Vagina (tissue), 2 donors: ENCODE measurements at regions not wholly inside any gene's neighbourhood (a gene's known extent, or its start where the extent isn't known, plus 50 kb on each side); places are given as distances from the start of the nearest gene placed in this dataset.

Experiments used
- DNase-seq, 2 donors: peaks; one replicate each; pipeline ENCODE4 v3.0.0-alpha.2; 2017; ENCODE audit errors: extremely low spot score in 2 of 2
- H3K27ac ChIP-seq: fragments of 200-600 bp; sonication (generic); one replicate; pipeline ENCODE4 v1.5.1; 2019
- H3K27me3 ChIP-seq: fragments of 200-600 bp; sonication (generic); one replicate; pipeline ENCODE4 v1.5.1; 2019
- H3K36me3 ChIP-seq, 2 donors: fragments of 200-600 bp; sonication (generic); one replicate each; pipeline ENCODE4 v1.5.1; 2017 to 2019
- H3K4me1 ChIP-seq: fragments of 200-600 bp; sonication (generic); one replicate; pipeline ENCODE4 v1.5.1; 2019
- H3K4me3 ChIP-seq, 2 donors: fragments of 200-600 bp; sonication (generic); 1 replicate in 1 of 2; 2 replicates in 1 of 2; pipeline ENCODE4 v1.5.1; 2016 to 2019
- H3K9me3 ChIP-seq: fragments of 200-600 bp; sonication (generic); one replicate; pipeline ENCODE4 v1.5.1; 2019
- CTCF ChIP-seq, 3 experiments: fragments of 450-650 bp in 2 of 3; fragments of 200-600 bp in 1 of 3; sonication (generic) in 1 of 3; IDR thresholded peaks; one replicate each; pipeline ENCODE4 v1.5.1; 2017 to 2019; ENCODE audit warnings: antibody characterized with exemption in 3 of 3, mild to moderate bottlenecking in 2 of 3, moderate library complexity in 2 of 3
- POLR2A ChIP-seq, 2 donors: fragments of 450-650 bp; IDR thresholded peaks; one replicate each; pipeline ENCODE4 v1.6.1; 2017; ENCODE audit warnings: antibody characterized with exemption in 2 of 2, mild to moderate bottlenecking in 2 of 2, moderate library complexity in 2 of 2
- POLR2AphosphoS5 ChIP-seq, 2 donors: sonication (generic); formaldehyde crosslinking; IDR thresholded peaks; one replicate each; pipeline ENCODE4 v1.9.0; 2017; ENCODE audit warnings: antibody characterized with exemption in 2 of 2, mild to moderate bottlenecking in 2 of 2, low read depth in 1 of 2; ENCODE audit not compliant: insufficient read depth in 1 of 2
- intact Hi-C: fragments of 100-400 bp; cut with DNase I; formaldehyde crosslinking; loops from one replicate; pipeline ENCODE4 v1.15.1; 2023

GRCh38 chr13:81224209-81224833 lies 883.4 kb upstream of the SPRY2 start:
- DNase-seq, result no peak
- Histone ChIP-seq H3K36me3 (no peaks in the 10 kb centered on the region), H3K4me1 (no peaks in the 10 kb centered on the region), H3K9me3 (no peaks in the 10 kb centered on the region), H3K4me3 (no peak overlapping the region), H3K27ac (no peak overlapping the region), H3K27me3 (no peaks in the 10 kb centered on the region)
- TF ChIP-seq POLR2AphosphoS5 (IDR thresholded peaks at IDR 0.05; ENCODE audit: insufficient read depth in 1 of 2, low read depth in 1 of 2), result no peak
- TF ChIP-seq POLR2A (IDR thresholded peaks at IDR 0.05), result no peak
- TF ChIP-seq CTCF (IDR thresholded peaks at IDR 0.05), result no peak
- intact Hi-C loops, result no loop called here

DNA sequence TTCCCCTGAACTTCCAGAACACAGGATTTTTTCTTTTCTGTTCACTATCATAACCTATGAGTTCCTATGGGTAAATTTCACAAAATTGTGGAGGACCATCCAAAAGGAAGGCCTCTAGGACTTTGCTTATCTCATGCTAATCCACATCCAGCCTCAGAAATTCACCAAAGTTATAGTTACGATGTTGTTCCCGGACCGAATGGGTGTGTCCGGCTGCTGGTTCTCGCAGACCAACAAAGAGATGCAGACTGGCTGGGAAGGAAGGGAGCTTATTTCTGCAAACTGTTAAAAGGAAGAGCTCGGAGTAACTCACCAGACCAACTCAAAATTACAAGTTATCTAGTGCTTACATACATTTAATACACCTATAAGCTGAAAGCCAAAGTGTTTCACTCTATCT lies 882.9 kb upstream of the SPRY2 start:
- no peaks in the 10 kb centered on the region for H3K36me3 ChIP-seq
- no peak overlapping the region for H3K27ac ChIP-seq
- intact Hi-C loops, result no loop called here
- H3K4me1 ChIP-seq, result no peaks in the 10 kb centered on the region
- no peak for TF ChIP-seq POLR2AphosphoS5 (IDR thresholded peaks at IDR 0.05; ENCODE audit: insufficient read depth in 1 of 2, low read depth in 1 of 2)
- no peak for TF ChIP-seq CTCF (IDR thresholded peaks at IDR 0.05)
- no peak for TF ChIP-seq POLR2A (IDR thresholded peaks at IDR 0.05)
- no peak for DNase-seq
- no peak overlapping the region for H3K4me3 ChIP-seq
- H3K9me3 ChIP-seq, result no peaks in the 10 kb centered on the region
- H3K27me3 ChIP-seq, result no peaks in the 10 kb centered on the region

- Histone ChIP-seq H3K4me1 (no peaks in the 10 kb centered on the region), H3K27ac (no peak overlapping the region), H3K9me3 (no peaks in the 10 kb centered on the region), H3K27me3 (no peaks in the 10 kb centered on the region), H3K36me3 (no peaks in the 10 kb centered on the region), H3K4me3 (no peak overlapping the region)
- intact Hi-C loops, result no loop called here
- TF ChIP-seq POLR2A (IDR thresholded peaks at IDR 0.05), result no peak
- no peak for TF ChIP-seq CTCF (IDR thresholded peaks at IDR 0.05)
- no peak for DNase-seq
Observed at GRCh38 chr13:81211713-81212112, 870.8 kb upstream of the SPRY2 start.

DNA sequence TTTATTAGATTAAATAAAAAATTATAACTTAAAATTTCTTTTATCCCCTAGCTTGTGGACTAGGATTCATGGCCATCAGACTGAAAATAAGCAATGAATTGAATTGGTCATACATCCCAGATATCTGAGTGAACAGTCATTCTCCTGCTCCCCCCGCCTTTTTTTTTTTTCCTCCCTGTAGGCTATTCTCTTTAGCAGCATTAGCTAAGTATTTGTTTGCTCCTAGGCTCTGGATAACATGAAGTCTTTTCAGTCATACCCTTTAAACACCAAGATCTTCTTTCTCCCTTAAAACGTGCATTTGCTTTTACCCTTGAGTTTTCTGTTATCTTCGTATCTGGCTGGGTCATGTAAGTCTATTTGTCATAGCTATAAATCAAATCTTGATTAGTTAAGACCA lies 866.7 kb upstream of the SPRY2 start:
- intact Hi-C loops, result no loop called here
- Histone ChIP-seq H3K9me3 (no peaks in the 10 kb centered on the region), H3K36me3 (no peaks in the 10 kb centered on the region), H3K4me1 (no peaks in the 10 kb centered on the region), H3K27me3 (no peaks in the 10 kb centered on the region), H3K27ac (no peak overlapping the region), H3K4me3 (no peak overlapping the region)
- TF ChIP-seq POLR2AphosphoS5 (IDR thresholded peaks at IDR 0.05; ENCODE audit: insufficient read depth in 1 of 2, low read depth in 1 of 2), result no peak
- TF ChIP-seq CTCF (IDR thresholded peaks at IDR 0.05), result no peak
- TF ChIP-seq POLR2A (IDR thresholded peaks at IDR 0.05), result no peak
- no peak for DNase-seq

DNA sequence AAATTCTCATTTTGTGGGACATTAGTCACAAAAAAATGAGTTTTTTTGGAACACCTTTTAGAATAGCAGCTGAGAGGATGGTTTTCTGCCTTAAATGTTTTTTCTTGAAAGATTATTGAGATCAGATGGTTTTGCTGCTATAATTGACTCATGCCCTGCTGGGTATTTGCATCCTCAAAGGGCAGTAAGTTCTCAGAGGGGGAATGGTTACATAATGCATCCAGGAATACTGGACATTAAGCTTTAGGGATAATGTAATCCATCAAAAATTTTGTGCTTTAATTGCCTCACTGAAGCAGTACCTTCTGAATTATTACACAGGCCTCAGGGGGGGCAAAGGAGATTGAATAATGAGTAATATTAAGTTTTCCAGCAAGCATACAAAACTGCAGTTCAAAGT lies 866.3 kb upstream of the SPRY2 start:
- intact Hi-C loops, result no loop called here
- no peak overlapping the region for H3K4me3 ChIP-seq
- no peak overlapping the region for H3K27ac ChIP-seq
- no peak for DNase-seq
- H3K4me1 ChIP-seq, result no peaks in the 10 kb centered on the region
- TF ChIP-seq CTCF (IDR thresholded peaks at IDR 0.05) (no peak), POLR2A (IDR thresholded peaks at IDR 0.05) (no peak), POLR2AphosphoS5 (IDR thresholded peaks at IDR 0.05; ENCODE audit: insufficient read depth in 1 of 2, low read depth in 1 of 2) (no peak)
- no peaks in the 10 kb centered on the region for H3K9me3 ChIP-seq
- no peaks in the 10 kb centered on the region for H3K27me3 ChIP-seq
- H3K36me3 ChIP-seq, result no peaks in the 10 kb centered on the region
